Stomach (tissue), 4 donors: ENCODE measurements at regions not wholly inside any gene's neighbourhood (a gene's known extent, or its start where the extent isn't known, plus 50 kb on each side); places are given as distances from the start of the nearest gene placed in this dataset.

Experiments
- CTCF ChIP-seq, 7 experiments: fragments of 450-650 bp in 4 of 7; fragments of 200-600 bp in 3 of 7; sonication (generic) in 3 of 7; IDR thresholded peaks; one replicate each; pipeline ENCODE4 v1.5.1; 2016 to 2019; ENCODE audit warnings: antibody characterized with exemption in 7 of 7, control low read depth in 2 of 7, mild to moderate bottlenecking in 1 of 7
- POLR2A ChIP-seq, 4 donors: fragments of 450-650 bp; IDR thresholded peaks; one replicate each; pipeline ENCODE4 v1.6.1; 2016; ENCODE audit warnings: antibody characterized with exemption in 4 of 4, control low read depth in 2 of 4, mild to moderate bottlenecking in 1 of 4, moderate library complexity in 1 of 4

GRCh38 chr2:105689484-105689883 lies 55.2 kb upstream of the NCK2 start:
- TF ChIP-seq POLR2A (IDR thresholded peaks at IDR 0.05) (no peak), CTCF (IDR thresholded peaks at IDR 0.05) (no peak)
